WTC11 (cell line): ENCODE measurements at regions not wholly inside any gene's neighbourhood (a gene's known extent, or its start where the extent isn't known, plus 50 kb on each side); places are given as distances from the start of the nearest gene placed in this dataset.
A peak's percentile ranks its signal among the peaks of the same experiment; 100 is the strongest.

Experiments used
- ATAC-seq: fragments of 200-7000 bp; cut with Tn5 transposase; 2 replicates; pipeline ENCODE4 v1.10.0; 2021; ENCODE audit warnings: mild to moderate bottlenecking, moderate library complexity
- CTCF ChIA-PET: fragments of 300-600 bp; sonication (Branson Sonifier 250); formaldehyde crosslinking; loops from one replicate; lab custom pipeline; 2021; ENCODE audit warnings: antibody characterized with exemption; lab: Charles Lee
- POLR2A ChIA-PET: fragments of 350-600 bp; sonication (Branson Sonifier 250); formaldehyde crosslinking; loops from one replicate; lab custom pipeline; 2021; ENCODE audit warnings: antibody characterized with exemption; lab: Charles Lee
- DNase-seq: peaks from one replicate; pipeline ENCODE4 v3.0.0; 2021; ENCODE audit warnings: low spot score
- H3K27ac Mint-ChIP-seq: 2 replicates; pipeline ENCODE4 v1.8.0; 2021; ENCODE audit warnings: mixed read lengths
- H3K27me3 Mint-ChIP-seq: 2 replicates; pipeline ENCODE4 v1.8.0; 2021; ENCODE audit warnings: low read depth, mild to moderate bottlenecking, moderate library complexity, mixed read lengths
- H3K36me3 Mint-ChIP-seq: 2 replicates; pipeline ENCODE4 v1.8.0; 2021; ENCODE audit warnings: mixed read lengths
- H3K4me1 Mint-ChIP-seq: 2 replicates; pipeline ENCODE4 v1.8.0; 2022; ENCODE audit warnings: mixed read lengths
- H3K4me3 Mint-ChIP-seq: 2 replicates; pipeline ENCODE4 v1.8.0; 2021; ENCODE audit warnings: mild to moderate bottlenecking, moderate library complexity, mixed read lengths
- H3K9me3 Mint-ChIP-seq: 2 replicates; pipeline ENCODE4 v1.8.0; 2021; ENCODE audit warnings: mixed read lengths
- E2F5 ChIP-seq: sonication (generic); formaldehyde crosslinking; IDR thresholded peaks from 2 replicates; pipeline ENCODE4 v1.8.1; 2022; ENCODE audit warnings: mild to moderate bottlenecking, moderate library complexity, missing genetic modification reagents
- FOXJ3 ChIP-seq: sonication (generic); formaldehyde crosslinking; IDR thresholded peaks from 2 replicates; pipeline ENCODE4 v1.9.0; 2021; ENCODE audit warnings: missing genetic modification reagents, mild to moderate bottlenecking, borderline replicate concordance
- FOXK1 ChIP-seq: sonication (generic); formaldehyde crosslinking; IDR thresholded peaks from 2 replicates; pipeline ENCODE4 v1.8.0; 2022; ENCODE audit warnings: mild to moderate bottlenecking, moderate library complexity, missing genetic modification reagents
- GABPB1 ChIP-seq: sonication (generic); formaldehyde crosslinking; IDR thresholded peaks from 2 replicates; pipeline ENCODE4 v1.8.1; 2023; ENCODE audit warnings: mild to moderate bottlenecking, missing genetic modification reagents
- GTF2I ChIP-seq: fragments of 250-450 bp; sonication (Bioruptor Pico); conservative IDR thresholded peaks from 2 replicates; pipeline ENCODE4 v1.4.0; 2021; ENCODE audit warnings: mild to moderate bottlenecking
- HMGA2 ChIP-seq: fragments of 250-450 bp; sonication (Bioruptor Pico); IDR thresholded peaks from 2 replicates; pipeline ENCODE4 v1.4.0; 2021; ENCODE audit warnings: mild to moderate bottlenecking, moderate library complexity
- IRF2 ChIP-seq: sonication (generic); formaldehyde crosslinking; IDR thresholded peaks from 2 replicates; pipeline ENCODE4 v1.8.0; 2022; ENCODE audit warnings: low read depth, missing genetic modification reagents, borderline replicate concordance
- KAT7 ChIP-seq: sonication (generic); formaldehyde crosslinking; IDR thresholded peaks from 2 replicates; pipeline ENCODE4 v1.8.1; 2023; ENCODE audit warnings: missing genetic modification reagents, mild to moderate bottlenecking, borderline replicate concordance
- NR3C1 ChIP-seq: sonication (generic); formaldehyde crosslinking; conservative IDR thresholded peaks from 2 replicates; pipeline ENCODE4 v1.8.1; 2023; ENCODE audit warnings: low read depth, mild to moderate bottlenecking, missing genetic modification reagents
- PRDM15 ChIP-seq: sonication (generic); formaldehyde crosslinking; IDR thresholded peaks from 2 replicates; pipeline ENCODE4 v1.8.0; 2022; ENCODE audit warnings: missing genetic modification reagents
- ZBTB21 ChIP-seq: sonication (generic); formaldehyde crosslinking; IDR thresholded peaks from 2 replicates; pipeline ENCODE4 v1.8.1; 2023; ENCODE audit warnings: mild to moderate bottlenecking, missing genetic modification reagents, borderline replicate concordance
- ZBTB43 ChIP-seq: sonication (generic); formaldehyde crosslinking; IDR thresholded peaks from 2 replicates; pipeline ENCODE4 v1.8.1; 2023; ENCODE audit warnings: mild to moderate bottlenecking, missing genetic modification reagents
- ZNF121 ChIP-seq: sonication (generic); formaldehyde crosslinking; IDR thresholded peaks from 2 replicates; pipeline ENCODE4 v1.8.0; 2023; ENCODE audit warnings: missing genetic modification reagents
- ZNF281 ChIP-seq: sonication (generic); formaldehyde crosslinking; IDR thresholded peaks from 2 replicates; pipeline ENCODE4 v1.8.0; 2023; ENCODE audit warnings: mild to moderate bottlenecking, missing genetic modification reagents
- ZNF396 ChIP-seq: fragments of 250-450 bp; sonication (Bioruptor Pico); IDR thresholded peaks from 2 replicates; pipeline ENCODE4 v1.8.0; 2021; ENCODE audit warnings: mild to moderate bottlenecking, moderate library complexity, borderline replicate concordance
- TF ChIP-seq, protein P1 (sequence below): sonication (generic); formaldehyde crosslinking; IDR thresholded peaks from 2 replicates; pipeline ENCODE4 v1.8.0; 2022; ENCODE audit warnings: mild to moderate bottlenecking, missing genetic modification reagents
- TF ChIP-seq, protein P2 (sequence below): sonication (generic); formaldehyde crosslinking; IDR thresholded peaks from 2 replicates; pipeline ENCODE4 v1.8.1; 2022; ENCODE audit warnings: low read depth, mild to moderate bottlenecking, moderate library complexity, missing genetic modification reagents, borderline replicate concordance
- TF ChIP-seq, protein P3 (sequence below): sonication (generic); formaldehyde crosslinking; IDR thresholded peaks from 2 replicates; pipeline ENCODE4 v1.8.1; 2022; ENCODE audit warnings: low read depth, missing genetic modification reagents, borderline replicate concordance
- TF ChIP-seq, protein P4 (sequence below): sonication (generic); formaldehyde crosslinking; IDR thresholded peaks from 2 replicates; pipeline ENCODE4 v1.8.1; 2022; ENCODE audit warnings: mild to moderate bottlenecking, missing genetic modification reagents, moderate library complexity, borderline replicate concordance
- TF ChIP-seq, protein P5 (sequence below): sonication (generic); formaldehyde crosslinking; IDR thresholded peaks from 2 replicates; pipeline ENCODE4 v1.8.1; 2022; ENCODE audit warnings: missing genetic modification reagents, borderline replicate concordance

DNA sequence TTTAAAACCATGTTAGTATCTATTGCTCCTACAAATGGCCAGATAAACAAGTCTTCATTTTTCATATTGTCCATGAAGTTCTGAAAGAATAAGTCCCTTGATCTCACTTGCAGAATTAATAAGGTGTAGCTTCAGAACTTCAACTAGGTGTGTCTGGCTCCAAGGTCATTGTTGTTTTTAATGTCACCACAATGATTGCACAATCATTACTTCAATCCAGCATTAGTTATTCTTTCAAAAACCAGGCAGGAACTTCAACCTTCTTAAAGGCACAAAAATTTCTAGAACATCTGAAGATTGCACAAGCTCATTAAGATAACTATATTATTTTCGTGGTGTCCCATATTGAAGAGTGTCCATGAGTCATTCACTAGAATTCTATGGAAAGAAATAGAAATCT is 1386.4 kb downstream of the CDH11 start:
- DNase-seq = no peak
- H3K36me3 Mint-ChIP-seq = no peaks in the 10 kb centered on the region
- POLR2A ChIA-PET = no interaction called here
- H3K27me3 Mint-ChIP-seq = no peaks in the 10 kb centered on the region
- TF ChIP-seq ZNF121 = no peak
- TF ChIP-seq, protein P1, sequence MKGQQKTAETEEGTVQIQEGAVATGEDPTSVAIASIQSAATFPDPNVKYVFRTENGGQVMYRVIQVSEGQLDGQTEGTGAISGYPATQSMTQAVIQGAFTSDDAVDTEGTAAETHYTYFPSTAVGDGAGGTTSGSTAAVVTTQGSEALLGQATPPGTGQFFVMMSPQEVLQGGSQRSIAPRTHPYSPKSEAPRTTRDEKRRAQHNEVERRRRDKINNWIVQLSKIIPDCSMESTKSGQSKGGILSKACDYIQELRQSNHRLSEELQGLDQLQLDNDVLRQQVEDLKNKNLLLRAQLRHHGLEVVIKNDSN (CRISPR knock-in tag) = no peak
- no peak for TF ChIP-seq FOXJ3 (CRISPR knock-in tag)
- TF ChIP-seq FOXK1 (CRISPR knock-in tag) = no peak
- TF ChIP-seq E2F5 (CRISPR knock-in tag) = no peak
- no peak for TF ChIP-seq KAT7 (CRISPR knock-in tag)
- TF ChIP-seq, protein P2, sequence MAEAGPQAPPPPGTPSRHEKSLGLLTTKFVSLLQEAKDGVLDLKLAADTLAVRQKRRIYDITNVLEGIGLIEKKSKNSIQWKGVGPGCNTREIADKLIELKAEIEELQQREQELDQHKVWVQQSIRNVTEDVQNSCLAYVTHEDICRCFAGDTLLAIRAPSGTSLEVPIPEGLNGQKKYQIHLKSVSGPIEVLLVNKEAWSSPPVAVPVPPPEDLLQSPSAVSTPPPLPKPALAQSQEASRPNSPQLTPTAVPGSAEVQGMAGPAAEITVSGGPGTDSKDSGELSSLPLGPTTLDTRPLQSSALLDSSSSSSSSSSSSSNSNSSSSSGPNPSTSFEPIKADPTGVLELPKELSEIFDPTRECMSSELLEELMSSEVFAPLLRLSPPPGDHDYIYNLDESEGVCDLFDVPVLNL (CRISPR knock-in tag) = no peak
- no peak for TF ChIP-seq ZBTB43 (CRISPR knock-in tag)
- ATAC-seq = no peak
- H3K9me3 Mint-ChIP-seq = peaks cover 4% of the 10 kb centered on the region; the same call in 1 of the 2 replicates
- no peak overlapping the region for H3K27ac Mint-ChIP-seq
- no peak overlapping the region for H3K4me3 Mint-ChIP-seq
- CTCF ChIA-PET = no interaction called here
- no peaks in the 10 kb centered on the region for H3K4me1 Mint-ChIP-seq

GRCh38 chr16:63720848-63721247 is 1401.0 kb downstream of the CDH11 start:
- CTCF ChIA-PET = no interaction called here
- POLR2A ChIA-PET = no interaction called here
- Mint-ChIP-seq H3K4me3 (no peak overlapping the region), H3K9me3 (peaks cover 4% of the 10 kb centered on the region; the same call in 1 of the 2 replicates), H3K27ac (no peak overlapping the region), H3K36me3 (0 out of 2 replicates have a peak, but pooled peaks cover 2% of the 10 kb centered on the region), H3K4me1 (0 out of 2 replicates have a peak, but pooled peaks cover 2% of the 10 kb centered on the region), H3K27me3 (no peaks in the 10 kb centered on the region; the same call in 1 of the 2 replicates)
- DNase-seq (no peak), ATAC-seq (peak; percentile 55; the same call in 1 of the 2 replicates)
- TF ChIP-seq ZBTB21 (CRISPR knock-in tag) (no peak), NR3C1 (CRISPR knock-in tag) (no peak), IRF2 (CRISPR knock-in tag) (no peak), PRDM15 (CRISPR knock-in tag) (no peak), GABPB1 (CRISPR knock-in tag) (no peak), GTF2I (no peak), ZNF396 (CRISPR knock-in tag) (no peak), ZNF281 (no peak), HMGA2 (CRISPR knock-in tag) (no peak)
- TF ChIP-seq, protein P3, sequence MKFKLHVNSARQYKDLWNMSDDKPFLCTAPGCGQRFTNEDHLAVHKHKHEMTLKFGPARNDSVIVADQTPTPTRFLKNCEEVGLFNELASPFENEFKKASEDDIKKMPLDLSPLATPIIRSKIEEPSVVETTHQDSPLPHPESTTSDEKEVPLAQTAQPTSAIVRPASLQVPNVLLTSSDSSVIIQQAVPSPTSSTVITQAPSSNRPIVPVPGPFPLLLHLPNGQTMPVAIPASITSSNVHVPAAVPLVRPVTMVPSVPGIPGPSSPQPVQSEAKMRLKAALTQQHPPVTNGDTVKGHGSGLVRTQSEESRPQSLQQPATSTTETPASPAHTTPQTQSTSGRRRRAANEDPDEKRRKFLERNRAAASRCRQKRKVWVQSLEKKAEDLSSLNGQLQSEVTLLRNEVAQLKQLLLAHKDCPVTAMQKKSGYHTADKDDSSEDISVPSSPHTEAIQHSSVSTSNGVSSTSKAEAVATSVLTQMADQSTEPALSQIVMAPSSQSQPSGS (CRISPR knock-in tag) = no peak
- TF ChIP-seq, protein P4, sequence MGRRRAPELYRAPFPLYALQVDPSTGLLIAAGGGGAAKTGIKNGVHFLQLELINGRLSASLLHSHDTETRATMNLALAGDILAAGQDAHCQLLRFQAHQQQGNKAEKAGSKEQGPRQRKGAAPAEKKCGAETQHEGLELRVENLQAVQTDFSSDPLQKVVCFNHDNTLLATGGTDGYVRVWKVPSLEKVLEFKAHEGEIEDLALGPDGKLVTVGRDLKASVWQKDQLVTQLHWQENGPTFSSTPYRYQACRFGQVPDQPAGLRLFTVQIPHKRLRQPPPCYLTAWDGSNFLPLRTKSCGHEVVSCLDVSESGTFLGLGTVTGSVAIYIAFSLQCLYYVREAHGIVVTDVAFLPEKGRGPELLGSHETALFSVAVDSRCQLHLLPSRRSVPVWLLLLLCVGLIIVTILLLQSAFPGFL (CRISPR knock-in tag) = no peak
- TF ChIP-seq, protein P5, sequence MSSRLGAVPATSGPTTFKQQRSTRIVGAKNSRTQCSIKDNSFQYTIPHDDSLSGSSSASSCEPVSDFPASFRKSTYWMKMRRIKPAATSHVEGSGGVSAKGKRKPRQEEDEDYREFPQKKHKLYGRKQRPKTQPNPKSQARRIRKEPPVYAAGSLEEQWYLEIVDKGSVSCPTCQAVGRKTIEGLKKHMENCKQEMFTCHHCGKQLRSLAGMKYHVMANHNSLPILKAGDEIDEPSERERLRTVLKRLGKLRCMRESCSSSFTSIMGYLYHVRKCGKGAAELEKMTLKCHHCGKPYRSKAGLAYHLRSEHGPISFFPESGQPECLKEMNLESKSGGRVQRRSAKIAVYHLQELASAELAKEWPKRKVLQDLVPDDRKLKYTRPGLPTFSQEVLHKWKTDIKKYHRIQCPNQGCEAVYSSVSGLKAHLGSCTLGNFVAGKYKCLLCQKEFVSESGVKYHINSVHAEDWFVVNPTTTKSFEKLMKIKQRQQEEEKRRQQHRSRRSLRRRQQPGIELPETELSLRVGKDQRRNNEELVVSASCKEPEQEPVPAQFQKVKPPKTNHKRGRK (CRISPR knock-in tag) = no peak
